A673 (cell line): ENCODE measurements at regions not wholly inside any gene's neighbourhood (a gene's known extent, or its start where the extent isn't known, plus 50 kb on each side); places are given as distances from the start of the nearest gene placed in this dataset.

Source experiments
- BruUV-seq: library from RNA; stranded (reverse); fragments of 400-500 nt; replicated peaks from 2 replicates; lab custom pipeline; 2021; lab: Mats Ljungman, UMichigan
- CTCF ChIA-PET: fragments of 300-600 bp; sonication (Branson Sonifier 250); formaldehyde crosslinking; loops from one replicate; lab custom pipeline; 2022; ENCODE audit warnings: antibody characterized with exemption; lab: Charles Lee
- POLR2A ChIA-PET: fragments of 300-600 bp; sonication (Branson Sonifier 250); formaldehyde crosslinking; loops from one replicate; lab custom pipeline; 2022; ENCODE audit warnings: antibody characterized with exemption; ENCODE audit not compliant: low non-redundant PET; lab: Charles Lee
- DNase-seq: peaks from one replicate; pipeline ENCODE4 v3.0.0-alpha.2; 2015; ENCODE audit warnings: low spot score
- H3K27ac ChIP-seq: fragments of 200-600 bp; sonication (generic); 2 replicates; pipeline ENCODE4 v1.5.1; 2016; ENCODE audit warnings: mixed run types, low read depth, mild to moderate bottlenecking, mixed read lengths, antibody characterized with exemption, low read length; ENCODE audit not compliant: poor library complexity, severe bottlenecking
- H3K27me3 ChIP-seq: fragments of 200-600 bp; sonication (generic); replicated peaks from 2 replicates; pipeline ENCODE4 v1.6.1; 2017; ENCODE audit warnings: mixed run types, low read depth, mild to moderate bottlenecking, mixed read lengths, antibody characterized with exemption, low read length; ENCODE audit not compliant: insufficient read depth, poor library complexity
- H3K36me3 ChIP-seq: fragments of 200-600 bp; sonication (generic); 2 replicates; pipeline ENCODE4 v1.6.1; 2016; ENCODE audit warnings: mixed run types, mild to moderate bottlenecking, mixed read lengths, antibody characterized with exemption, low read length; ENCODE audit not compliant: insufficient read depth, poor library complexity, severe bottlenecking
- H3K4me1 ChIP-seq: fragments of 200-600 bp; sonication (generic); 2 replicates; pipeline ENCODE4 v1.6.1; 2017; ENCODE audit warnings: mixed run types, mild to moderate bottlenecking, mixed read lengths, antibody characterized with exemption, low read length; ENCODE audit not compliant: insufficient read depth, poor library complexity, severe bottlenecking
- H3K4me3 ChIP-seq: fragments of 200-600 bp; sonication (generic); 2 replicates; pipeline ENCODE4 v1.5.1; 2016; ENCODE audit warnings: low read depth, mixed run types, mild to moderate bottlenecking, mixed read lengths, low read length; ENCODE audit not compliant: poor library complexity, severe bottlenecking
- H3K9me3 ChIP-seq: fragments of 200-600 bp; sonication (generic); 2 replicates; pipeline ENCODE4 v1.6.1; 2016; ENCODE audit warnings: mixed run types, low read depth, mild to moderate bottlenecking, mixed read lengths, antibody characterized with exemption, low read length; ENCODE audit not compliant: poor library complexity, severe bottlenecking
- EZH2 ChIP-seq: fragments of 200-600 bp; sonication (generic); IDR thresholded peaks from 2 replicates; pipeline ENCODE4 v1.6.1; 2017; ENCODE audit warnings: borderline replicate concordance, low read depth, mild to moderate bottlenecking, mixed read lengths, antibody characterized with exemption, low read length; ENCODE audit not compliant: poor library complexity, severe bottlenecking
- intact Hi-C: fragments of 100-400 bp; cut with micrococcal nuclease; formaldehyde crosslinking; loops from one replicate; pipeline ENCODE4 v1.10.0; 2022; ENCODE audit not compliant: unreplicated experiment
- TF ChIP-seq, protein P1 (sequence below): fragments of 300-800, 200-600 bp; sonication (generic); conservative IDR thresholded peaks from 2 replicates; pipeline ENCODE4 v1.5.1; 2017; ENCODE audit warnings: low read depth, mild to moderate bottlenecking, antibody characterized with exemption, low read length, moderate library complexity, mixed read lengths

DNA sequence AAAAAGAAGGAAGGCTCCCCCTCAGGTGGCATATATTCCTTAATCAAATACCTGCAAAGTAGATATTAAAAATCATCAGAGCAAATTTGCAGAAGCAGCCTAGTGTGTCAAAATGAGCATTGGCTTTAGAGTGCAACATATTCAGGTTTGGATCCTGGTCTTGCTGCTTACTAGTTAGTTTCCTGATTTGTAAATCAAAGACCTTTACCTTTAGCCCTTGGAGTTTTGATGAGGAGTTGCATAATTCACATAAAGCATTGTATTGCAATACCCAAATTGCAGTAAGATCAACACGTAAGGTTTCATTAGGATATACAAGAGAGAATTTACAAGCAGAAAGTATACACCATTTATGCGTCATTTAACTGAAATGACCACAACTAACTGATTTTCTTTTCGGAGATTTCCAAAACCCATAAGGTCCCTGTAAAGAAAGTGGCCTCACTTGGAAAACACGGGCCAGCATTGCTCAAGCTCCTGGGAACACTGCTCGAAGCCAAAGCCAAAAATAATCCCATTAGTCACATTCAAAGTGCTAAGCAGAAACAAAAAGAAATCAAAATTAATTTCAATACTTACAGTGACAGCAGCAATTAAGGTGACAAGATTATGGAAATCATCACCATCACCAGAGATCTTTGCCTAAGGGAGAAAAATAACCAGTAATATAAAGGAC lies 415.9 kb upstream of the ERCC4 start:
- H3K9me3 ChIP-seq: peaks cover 3% of the 10 kb centered on the region
- intact Hi-C loops: no loop called here
- CTCF ChIA-PET: no interaction called here

DNA sequence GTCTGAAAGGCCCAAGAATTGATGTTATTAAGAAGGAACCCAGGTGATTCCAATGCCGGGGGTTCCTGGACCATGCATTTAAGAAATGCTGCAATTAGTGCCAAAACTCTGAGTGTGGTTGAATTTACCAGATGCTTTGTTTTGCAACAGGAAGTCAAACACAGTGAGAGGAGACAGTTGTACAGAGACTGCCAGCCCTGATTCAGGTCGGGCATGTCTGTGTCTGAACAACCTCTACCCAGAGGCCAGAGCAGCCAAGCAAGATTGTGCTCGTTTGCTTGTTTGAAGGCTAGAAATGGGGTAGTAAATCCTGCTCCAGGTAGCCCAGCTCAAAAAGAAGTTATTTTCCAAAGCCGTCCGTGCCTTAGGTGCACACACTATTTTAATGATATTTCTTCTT lies 412.4 kb upstream of the ERCC4 start:
- intact Hi-C loops: no loop called here
- CTCF ChIA-PET: no interaction called here
- no peak for DNase-seq
- no peaks in the 10 kb centered on the region for H3K4me1 ChIP-seq
- no peaks in the 10 kb centered on the region for H3K27me3 ChIP-seq
- no peaks in the 10 kb centered on the region for H3K36me3 ChIP-seq
- no peak overlapping the region for H3K4me3 ChIP-seq
- POLR2A ChIA-PET: no interaction called here
- TF ChIP-seq EZH2: no peak
- no peak overlapping the region for H3K27ac ChIP-seq
- H3K9me3 ChIP-seq: peaks cover 3% of the 10 kb centered on the region
- no TSS peak for BruUV-seq

More for the DNA sequence above, 415.9 kb upstream of the ERCC4 start:
- TF ChIP-seq, protein P1, sequence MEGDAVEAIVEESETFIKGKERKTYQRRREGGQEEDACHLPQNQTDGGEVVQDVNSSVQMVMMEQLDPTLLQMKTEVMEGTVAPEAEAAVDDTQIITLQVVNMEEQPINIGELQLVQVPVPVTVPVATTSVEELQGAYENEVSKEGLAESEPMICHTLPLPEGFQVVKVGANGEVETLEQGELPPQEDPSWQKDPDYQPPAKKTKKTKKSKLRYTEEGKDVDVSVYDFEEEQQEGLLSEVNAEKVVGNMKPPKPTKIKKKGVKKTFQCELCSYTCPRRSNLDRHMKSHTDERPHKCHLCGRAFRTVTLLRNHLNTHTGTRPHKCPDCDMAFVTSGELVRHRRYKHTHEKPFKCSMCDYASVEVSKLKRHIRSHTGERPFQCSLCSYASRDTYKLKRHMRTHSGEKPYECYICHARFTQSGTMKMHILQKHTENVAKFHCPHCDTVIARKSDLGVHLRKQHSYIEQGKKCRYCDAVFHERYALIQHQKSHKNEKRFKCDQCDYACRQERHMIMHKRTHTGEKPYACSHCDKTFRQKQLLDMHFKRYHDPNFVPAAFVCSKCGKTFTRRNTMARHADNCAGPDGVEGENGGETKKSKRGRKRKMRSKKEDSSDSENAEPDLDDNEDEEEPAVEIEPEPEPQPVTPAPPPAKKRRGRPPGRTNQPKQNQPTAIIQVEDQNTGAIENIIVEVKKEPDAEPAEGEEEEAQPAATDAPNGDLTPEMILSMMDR: no peak
- no peak for TF ChIP-seq EZH2
- DNase-seq: no peak
- H3K27ac ChIP-seq: no peak overlapping the region
- H3K4me1 ChIP-seq: no peaks in the 10 kb centered on the region
- no peaks in the 10 kb centered on the region for H3K36me3 ChIP-seq
- no peaks in the 10 kb centered on the region for H3K27me3 ChIP-seq
- BruUV-seq: no TSS peak
- POLR2A ChIA-PET: no interaction called here
- H3K4me3 ChIP-seq: no peak overlapping the region

DNA sequence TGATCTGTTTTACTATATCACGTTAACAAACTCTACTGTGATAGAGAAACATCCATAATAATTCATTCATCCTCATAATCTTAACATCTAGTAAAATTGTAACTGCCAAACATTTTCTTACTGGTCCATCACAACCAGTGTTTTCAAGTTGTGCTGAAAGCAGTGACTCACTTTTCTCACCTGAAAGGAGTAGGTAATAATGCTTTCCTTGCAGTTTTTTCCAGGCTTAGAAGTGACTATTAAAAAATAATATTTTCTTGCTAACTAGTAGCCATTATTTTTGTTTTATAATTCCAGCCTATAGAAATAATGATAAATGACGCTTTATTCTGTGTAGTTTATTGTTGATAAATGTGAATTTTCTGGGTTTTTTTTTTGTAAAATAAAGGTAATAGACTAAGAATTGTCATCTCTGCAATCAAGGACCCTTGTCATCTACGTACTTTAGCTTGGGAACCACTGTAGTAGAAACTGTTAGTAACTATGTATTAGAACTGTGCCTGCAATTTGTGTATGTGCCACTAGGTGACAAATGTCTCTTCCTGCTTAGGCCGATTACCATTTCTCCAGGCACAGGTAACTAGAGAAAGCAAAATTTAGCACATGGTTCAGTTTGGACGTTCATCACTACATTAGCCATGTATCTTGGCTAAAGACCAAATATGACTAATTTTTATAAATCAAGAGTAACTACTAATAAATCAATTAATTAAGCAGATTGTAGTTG lies 409.4 kb upstream of the ERCC4 start:
- Histone ChIP-seq H3K9me3 (peaks cover 8% of the 10 kb centered on the region), H3K27ac (no peak overlapping the region), H3K27me3 (no peaks in the 10 kb centered on the region), H3K4me1 (no peaks in the 10 kb centered on the region), H3K4me3 (no peak overlapping the region), H3K36me3 (no peaks in the 10 kb centered on the region)
- no peak for TF ChIP-seq EZH2
- TF ChIP-seq, protein P1: peak; percentile 29
- POLR2A ChIA-PET: no interaction called here
- no TSS peak for BruUV-seq
- intact Hi-C loops: no loop called here
- CTCF ChIA-PET: no interaction called here
- no peak for DNase-seq
